SK-N-SH (cell line): ENCODE measurements at regions not wholly inside any gene's neighbourhood (a gene's known extent, or its start where the extent isn't known, plus 50 kb on each side); places are given as distances from the start of the nearest gene placed in this dataset.
"Not testable (repeated sequence)": the region's sequence is repeated elsewhere in the genome, so short reads cannot be mapped to it uniquely, and the experiment has no call there.

Experiments used
- CTCF ChIA-PET: fragments of 300-600, 350-600 bp; formaldehyde crosslinking; extraction: SDS; loops from one replicate; lab custom pipeline; 2021; lab: Yijun Ruan, JAX
- POLR2A ChIA-PET: fragments of 350-600 bp; sonication (Branson Sonifier 250); formaldehyde crosslinking; extraction: SDS; loops from one replicate; lab custom pipeline; 2020; ENCODE audit warnings: antibody characterized with exemption, inconsistent platforms; lab: Yijun Ruan, JAX
- DNase-seq: peaks from one replicate; pipeline ENCODE4 v3.0.0; 2012
- H2AFZ ChIP-seq: fragments of 200-600 bp; sonication (generic); 2 replicates; pipeline ENCODE4 v1.8.1; 2016; ENCODE audit warnings: antibody characterized with exemption, mild to moderate bottlenecking, low read depth
- H3F3A ChIP-seq: fragments of 200-600 bp; sonication (generic); replicated peaks from 2 replicates; pipeline ENCODE3; 2016; ENCODE audit warnings: antibody characterized with exemption, mild to moderate bottlenecking; ENCODE audit not compliant: insufficient read depth
- H3K27ac ChIP-seq, 2 experiments: fragments of 200-500 bp in 1 of 2; fragments of 200-600 bp in 1 of 2; sonication (Bioruptor generic) in 1 of 2; sonication (generic), shearing (Covaris generic) in 1 of 2; 2 replicates each; pipeline versions ENCODE4 v1.5.1 to v1.6.1; 2014 to 2016; ENCODE audit warnings: low read depth in 2 of 2, inconsistent platforms in 1 of 2, low read length in 1 of 2, mild to moderate bottlenecking in 1 of 2, mixed read lengths in 1 of 2
- H3K27me3 ChIP-seq: fragments of 200-600 bp; sonication (generic), shearing (Covaris generic); 2 replicates; pipeline ENCODE4 v1.6.1; 2016; ENCODE audit warnings: mixed run types; ENCODE audit not compliant: insufficient read depth
- H3K36me3 ChIP-seq, 2 experiments: fragments of 200-500 bp in 1 of 2; fragments of 200-600 bp in 1 of 2; sonication (Bioruptor generic) in 1 of 2; sonication (generic) in 1 of 2; replicated peaks in 1 of 2; 2 replicates each; pipeline versions ENCODE3 to v1.5.1; 2014 to 2016; ENCODE audit warnings: low read length in 1 of 2, mild to moderate bottlenecking in 1 of 2; ENCODE audit not compliant: insufficient read depth in 2 of 2, control insufficient read depth in 1 of 2
- H3K4me1 ChIP-seq, 2 experiments: fragments of 200-500 bp in 1 of 2; fragments of 200-600 bp in 1 of 2; sonication (Bioruptor generic) in 1 of 2; sonication (generic), shearing (Covaris generic) in 1 of 2; 2 replicates each; pipeline versions ENCODE4 v1.5.1 to v1.6.1; 2014 to 2016; ENCODE audit warnings: low read depth in 1 of 2, low read length in 1 of 2, mixed run types in 1 of 2; ENCODE audit not compliant: insufficient read depth in 2 of 2, control insufficient read depth in 1 of 2
- H3K4me2 ChIP-seq: fragments of 200-600 bp; sonication (generic), shearing (Covaris generic); 2 replicates; pipeline ENCODE4 v1.6.1; 2017; ENCODE audit warnings: mixed run types
- H3K4me3 ChIP-seq, 2 experiments: fragments of 200-500 bp in 1 of 2; fragments of 200-600 bp in 1 of 2; sonication (Bioruptor generic) in 1 of 2; sonication (generic), shearing (Covaris generic) in 1 of 2; 2 replicates each; pipeline versions ENCODE4 v1.5.1 to v1.8.1; 2014 to 2016; ENCODE audit warnings: low read depth in 2 of 2, inconsistent platforms in 1 of 2, low read length in 1 of 2, mild to moderate bottlenecking in 1 of 2, mixed read lengths in 1 of 2, moderate library complexity in 1 of 2
- H3K79me2 ChIP-seq: fragments of 200-600 bp; sonication (generic); 2 replicates; pipeline ENCODE4 v1.8.1; 2017; ENCODE audit warnings: mild to moderate bottlenecking; ENCODE audit not compliant: insufficient read depth
- H3K9ac ChIP-seq: fragments of 200-600 bp; sonication (generic); 2 replicates; pipeline ENCODE4 v1.6.1; 2017; ENCODE audit warnings: mixed run types
- H3K9me2 ChIP-seq: fragments of 200-600 bp; sonication (generic); 2 replicates; pipeline ENCODE4 v1.6.1; 2017; ENCODE audit warnings: mixed run types
- H3K9me3 ChIP-seq: fragments of 200-600 bp; sonication (generic); 2 replicates; pipeline ENCODE4 v1.6.1; 2017; ENCODE audit warnings: mixed run types, mild to moderate bottlenecking, moderate library complexity
- H4K20me1 ChIP-seq: fragments of 200-600 bp; sonication (generic); 2 replicates; pipeline ENCODE4 v1.6.1; 2017; ENCODE audit warnings: mild to moderate bottlenecking, mixed run types; ENCODE audit not compliant: insufficient read depth
- JUND ChIP-seq: IDR thresholded peaks from 2 replicates; pipeline ENCODE4 v1.4.0; 2012
- MEF2A ChIP-seq: IDR thresholded peaks from 2 replicates; pipeline ENCODE4 v1.4.0; 2012; ENCODE audit warnings: low read depth, borderline replicate concordance
- SIN3A ChIP-seq: IDR thresholded peaks from 2 replicates; pipeline ENCODE4 v1.6.1; 2012; ENCODE audit warnings: low read depth, mild to moderate bottlenecking, low read length, moderate library complexity, borderline replicate concordance
- TAF1 ChIP-seq: IDR thresholded peaks from 2 replicates; pipeline ENCODE4 v1.6.1; 2012; ENCODE audit warnings: low read depth, mild to moderate bottlenecking, low read length, moderate library complexity, borderline replicate concordance
- WGBS: methylation state at CpG from one replicate; pipeline ENCODE4 v1.1.6; 2017; ENCODE audit warnings: low lambda C conversion rate; 5-methylcytosine and 5-hydroxymethylcytosine counted together

DNA sequence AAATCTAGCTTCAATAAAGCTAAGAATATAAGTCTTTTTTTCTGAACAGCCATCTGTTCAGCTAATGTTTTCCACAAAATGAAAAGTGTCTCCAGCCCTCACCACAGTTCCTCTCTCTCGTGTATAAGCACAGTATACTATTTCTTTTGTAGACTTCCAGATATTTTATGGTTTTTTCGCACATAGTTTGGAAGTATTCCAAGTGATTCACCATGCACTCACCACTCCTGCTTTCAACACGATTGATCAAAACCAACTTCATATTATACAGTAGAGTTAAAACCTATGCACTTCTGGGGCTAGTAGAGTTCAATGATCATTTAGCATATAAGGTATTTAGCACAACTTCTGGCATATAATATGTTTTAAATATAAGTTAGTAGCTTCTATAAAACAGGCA, 105.8 kb upstream of the DCAF12L1 start:
- Histone ChIP-seq H4K20me1 (no peaks in the 10 kb centered on the region), H3K9me2 (no peaks in the 10 kb centered on the region), H3K9me3 (no peaks in the 10 kb centered on the region), H3K4me3 (no peak overlapping the region), H3K27ac (no peak overlapping the region), H3K4me2 (no peak overlapping the region), H3K9ac (no peak overlapping the region), H3K79me2 (no peaks in the 10 kb centered on the region), H3K27me3 (no peaks in the 10 kb centered on the region), H3F3A (no peaks in the 10 kb centered on the region), H3K4me1 (no peaks in the 10 kb centered on the region), H3K36me3 (no peaks in the 10 kb centered on the region), H2AFZ (no peak overlapping the region)
- DNase-seq, result no peak
- POLR2A ChIA-PET, result no interaction called here
- CTCF ChIA-PET, result no interaction called here
- TF ChIP-seq MEF2A, result no peak
- 0% methylated on average over 3 of the region's 3 CpGs for WGBS

DNA sequence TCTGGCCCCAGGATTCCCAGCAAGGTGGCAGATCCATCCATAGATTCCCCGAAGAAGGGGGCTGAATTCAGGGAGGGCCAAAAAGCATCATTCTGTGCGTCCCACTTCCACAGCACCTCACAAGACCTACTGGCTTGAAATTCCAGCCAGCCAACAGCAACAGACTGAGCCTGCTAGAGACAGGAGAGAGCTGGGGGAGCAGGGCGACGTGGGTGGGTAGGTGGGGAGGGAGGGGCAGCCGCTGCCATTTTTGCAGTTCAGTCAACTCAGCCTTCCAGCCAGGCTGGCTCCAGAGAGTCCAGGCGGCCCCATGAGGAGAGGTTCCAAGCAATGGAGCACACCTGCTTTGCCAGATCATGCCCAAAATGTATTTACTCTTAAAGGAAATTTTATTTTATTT, 117.6 kb upstream of the DCAF12L1 start:
- Histone ChIP-seq H3K4me2 (no peak overlapping the region), H3K9me3 (no peaks in the 10 kb centered on the region), H3F3A (no peaks in the 10 kb centered on the region), H3K4me3 (no peak overlapping the region), H3K9me2 (no peaks in the 10 kb centered on the region), H2AFZ (no peak overlapping the region), H3K27ac (no peak overlapping the region), H3K4me1 (no peaks in the 10 kb centered on the region), H3K36me3 (no peaks in the 10 kb centered on the region), H3K9ac (no peak overlapping the region), H3K27me3 (no peaks in the 10 kb centered on the region), H4K20me1 (no peaks in the 10 kb centered on the region), H3K79me2 (no peaks in the 10 kb centered on the region)
- CTCF ChIA-PET, result no interaction called here
- no peak for DNase-seq
- POLR2A ChIA-PET, result no interaction called here
- WGBS, result 7% methylated on average over 3 of the region's 6 CpGs
- no peak for TF ChIP-seq TAF1
- TF ChIP-seq SIN3A, result no peak
- no peak for TF ChIP-seq JUND
- TF ChIP-seq, all 33 proteins: peak for 0

DNA sequence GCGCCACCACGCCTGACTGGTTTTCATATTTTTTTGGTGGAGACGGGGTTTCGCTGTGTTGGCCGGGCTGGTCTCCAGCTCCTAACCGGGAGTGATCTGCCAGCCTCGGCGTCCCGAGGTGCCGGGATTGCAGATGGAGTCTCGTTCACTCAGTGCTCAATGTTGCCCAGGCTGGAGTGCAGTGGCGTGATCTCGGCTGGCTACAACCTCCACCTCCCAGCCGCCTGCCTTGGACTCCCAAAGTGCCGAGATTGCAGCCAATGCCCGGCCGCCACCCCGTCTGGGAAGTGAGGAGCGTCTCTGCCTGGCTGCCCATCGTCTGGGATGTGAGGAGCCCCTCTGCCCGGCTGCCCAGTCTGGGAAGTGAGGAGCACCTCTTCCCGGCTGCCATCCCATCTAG, 120.8 kb upstream of the DCAF12L1 start:
- H2AFZ ChIP-seq, H3K4me2 ChIP-seq, H3K36me3 ChIP-seq, H3K4me3 ChIP-seq, POLR2A ChIA-PET, H3K9me3 ChIP-seq, H3K27me3 ChIP-seq, CTCF ChIA-PET, H3K79me2 ChIP-seq, H3K9ac ChIP-seq, DNase-seq, H3K27ac ChIP-seq, H4K20me1 ChIP-seq, H3K4me1 ChIP-seq, H3F3A ChIP-seq, H3K9me2 ChIP-seq: not testable (repeated sequence)
- 44% methylated on average over 8 of the region's 22 CpGs for WGBS

DNA sequence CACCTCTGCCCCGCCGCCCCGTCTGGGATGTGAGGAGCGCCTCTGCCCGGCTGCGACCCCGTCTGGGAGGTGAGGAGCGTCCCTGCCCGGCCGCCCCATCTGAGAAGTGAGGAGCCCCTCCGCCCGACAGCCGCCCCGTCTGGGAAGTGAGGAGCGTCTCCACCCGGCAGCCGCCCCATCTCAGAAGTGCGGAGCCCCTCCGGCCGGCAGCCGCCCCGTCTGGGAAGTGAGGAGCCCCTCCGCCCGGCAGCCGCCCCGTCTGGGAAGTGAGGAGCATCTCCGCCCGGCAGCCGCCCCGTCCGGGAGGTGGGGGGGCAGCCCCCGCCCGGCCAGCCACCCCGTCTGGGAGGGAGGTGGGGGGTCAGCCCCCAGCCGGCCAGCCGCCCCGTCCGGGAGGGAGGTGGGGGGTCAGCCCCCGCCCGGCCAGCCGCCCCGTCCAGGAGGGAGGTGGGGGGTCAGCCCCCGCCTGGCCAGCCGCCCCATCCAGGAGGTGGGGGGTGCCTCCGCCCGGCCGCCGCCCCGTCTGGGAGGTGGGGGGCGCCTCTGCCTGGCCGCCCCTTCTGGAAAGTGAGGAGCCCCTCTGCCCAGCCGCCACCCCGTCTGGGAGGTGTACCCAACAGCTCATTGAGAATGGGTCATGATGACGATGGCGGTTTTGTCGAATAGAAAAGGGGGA, 121.3 kb upstream of the DCAF12L1 start:
- H3K9ac ChIP-seq, DNase-seq, POLR2A ChIA-PET, H2AFZ ChIP-seq, H3K27ac ChIP-seq, H3K36me3 ChIP-seq, H3K4me2 ChIP-seq, H3K79me2 ChIP-seq, H3K4me3 ChIP-seq, H3K4me1 ChIP-seq, CTCF ChIA-PET, H3K9me2 ChIP-seq, H3F3A ChIP-seq, H3K9me3 ChIP-seq, H4K20me1 ChIP-seq, H3K27me3 ChIP-seq: not testable (repeated sequence)
- 59% methylated on average over 13 of the region's 56 CpGs for WGBS
